HepG2 (cell line): ENCODE measurements at regions not wholly inside any gene's neighbourhood (a gene's known extent, or its start where the extent isn't known, plus 50 kb on each side); places are given as distances from the start of the nearest gene placed in this dataset.
A peak's percentile ranks its signal among the peaks of the same experiment; 100 is the strongest.

Experiments
- BCL6 ChIP-seq: IDR thresholded peaks from 2 replicates; pipeline ENCODE4 v1.6.1; 2016; ENCODE audit warnings: missing genetic modification reagents, missing compliant biosample characterization
- SCMH1 ChIP-seq: sonication (generic); formaldehyde crosslinking; IDR thresholded peaks from 2 replicates; pipeline ENCODE4 v1.9.0; 2021; ENCODE audit warnings: missing genetic modification reagents, mild to moderate bottlenecking, borderline replicate concordance
- SIN3A ChIP-seq: IDR thresholded peaks from 2 replicates; pipeline ENCODE4 v1.6.1; 2011; ENCODE audit warnings: low read depth, mild to moderate bottlenecking, control low read depth, low read length, borderline replicate concordance
- ZBTB1 ChIP-seq: sonication (generic); formaldehyde crosslinking; IDR thresholded peaks from 2 replicates; pipeline ENCODE4 v1.4.0; 2020; ENCODE audit warnings: missing genetic modification reagents, borderline replicate concordance
- TF ChIP-seq, protein P1 (sequence below): sonication (generic); formaldehyde crosslinking; IDR thresholded peaks from 2 replicates; pipeline ENCODE4 v1.5.0; 2020; ENCODE audit warnings: mild to moderate bottlenecking, missing genetic modification reagents, moderate library complexity

DNA sequence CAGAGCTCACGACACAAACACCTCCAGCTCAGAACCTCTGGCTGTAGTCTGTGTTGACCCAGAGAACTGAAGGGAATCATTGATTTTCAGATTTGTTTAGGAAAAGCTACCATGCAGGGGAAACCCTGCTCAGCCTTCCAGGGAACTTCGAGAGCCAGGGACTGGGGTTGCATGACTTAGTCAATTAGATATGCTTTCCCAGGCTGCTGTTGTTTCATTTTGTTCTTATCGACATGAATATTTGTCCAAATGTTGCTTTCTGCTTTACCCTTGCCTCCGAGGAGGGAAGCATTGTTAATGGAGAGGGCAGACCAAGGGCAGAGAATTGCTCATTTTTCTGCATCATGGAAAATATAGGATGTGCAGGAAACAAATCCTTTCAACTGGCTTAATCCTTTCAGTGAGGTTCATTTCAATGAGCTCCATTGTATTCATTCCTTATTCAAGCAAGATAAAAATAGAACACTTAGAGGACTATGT lies 82.5 kb downstream of the KLF5 start:
- no peak for TF ChIP-seq SIN3A
- no peak for TF ChIP-seq ZBTB1 (CRISPR knock-in tag)
- TF ChIP-seq BCL6: 0 out of 2 replicates have a peak, but pooled peaks have one; percentile 30
- no peak for TF ChIP-seq SCMH1 (CRISPR knock-in tag)
- TF ChIP-seq, protein P1, sequence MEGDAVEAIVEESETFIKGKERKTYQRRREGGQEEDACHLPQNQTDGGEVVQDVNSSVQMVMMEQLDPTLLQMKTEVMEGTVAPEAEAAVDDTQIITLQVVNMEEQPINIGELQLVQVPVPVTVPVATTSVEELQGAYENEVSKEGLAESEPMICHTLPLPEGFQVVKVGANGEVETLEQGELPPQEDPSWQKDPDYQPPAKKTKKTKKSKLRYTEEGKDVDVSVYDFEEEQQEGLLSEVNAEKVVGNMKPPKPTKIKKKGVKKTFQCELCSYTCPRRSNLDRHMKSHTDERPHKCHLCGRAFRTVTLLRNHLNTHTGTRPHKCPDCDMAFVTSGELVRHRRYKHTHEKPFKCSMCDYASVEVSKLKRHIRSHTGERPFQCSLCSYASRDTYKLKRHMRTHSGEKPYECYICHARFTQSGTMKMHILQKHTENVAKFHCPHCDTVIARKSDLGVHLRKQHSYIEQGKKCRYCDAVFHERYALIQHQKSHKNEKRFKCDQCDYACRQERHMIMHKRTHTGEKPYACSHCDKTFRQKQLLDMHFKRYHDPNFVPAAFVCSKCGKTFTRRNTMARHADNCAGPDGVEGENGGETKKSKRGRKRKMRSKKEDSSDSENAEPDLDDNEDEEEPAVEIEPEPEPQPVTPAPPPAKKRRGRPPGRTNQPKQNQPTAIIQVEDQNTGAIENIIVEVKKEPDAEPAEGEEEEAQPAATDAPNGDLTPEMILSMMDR (CRISPR knock-in tag): no peak
